Stimulated activated naive CD8-positive, alpha-beta T cell treated with anti-CD3 and anti-CD28 coated beads, Interleukin-15, Interleukin-2, amounts not matched to agents 100 U/mL and 50 U/mL, for 24 hours (primary cell): ENCODE measurements at regions not wholly inside any gene's neighbourhood (a gene's known extent, or its start where the extent isn't known, plus 50 kb on each side); places are given as distances from the start of the nearest gene placed in this dataset.

Experiments used
- ATAC-seq: fragments of 150-1000 bp; cut with Tn5 transposase; one replicate; pipeline ENCODE4 v1.10.0; 2021
- DNase-seq: peaks from one replicate; pipeline ENCODE4 v3.0.0; 2021

GRCh38 chr5:4518903-4519672, 621.0 kb upstream of the ADAMTS16 start:
- ATAC-seq (no peak), DNase-seq (no peak)

GRCh38 chr5:4520559-4520958, 619.6 kb upstream of the ADAMTS16 start:
- no peak for ATAC-seq
- no peak for DNase-seq

DNA sequence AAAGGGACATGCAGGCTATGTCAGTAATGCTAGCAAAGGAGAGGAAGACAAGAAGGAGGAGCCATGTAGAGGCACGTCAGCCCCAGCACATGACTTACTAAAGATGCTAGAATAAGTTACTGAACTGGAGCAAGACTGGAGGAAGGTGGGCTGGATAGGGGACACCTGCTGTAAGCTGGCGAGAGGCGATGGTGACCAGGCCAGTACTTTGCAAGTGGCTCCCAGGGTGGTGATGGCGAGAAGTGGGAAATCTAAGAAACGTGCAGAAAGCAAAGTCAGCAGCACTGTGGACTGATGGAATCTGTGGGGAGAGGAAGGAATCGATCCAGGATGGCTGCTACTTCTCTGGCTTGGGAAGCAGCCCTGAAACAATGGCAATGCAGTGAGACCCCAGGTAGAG, 617.1 kb upstream of the ADAMTS16 start:
- ATAC-seq (no peak), DNase-seq (no peak)

- ATAC-seq (no peak), DNase-seq (no peak)
Observed at GRCh38 chr5:4531756-4532704, 608.1 kb upstream of the ADAMTS16 start.

GRCh38 chr5:4532705-4533080, 607.4 kb upstream of the ADAMTS16 start:
- no peak for ATAC-seq
- no peak for DNase-seq

DNA sequence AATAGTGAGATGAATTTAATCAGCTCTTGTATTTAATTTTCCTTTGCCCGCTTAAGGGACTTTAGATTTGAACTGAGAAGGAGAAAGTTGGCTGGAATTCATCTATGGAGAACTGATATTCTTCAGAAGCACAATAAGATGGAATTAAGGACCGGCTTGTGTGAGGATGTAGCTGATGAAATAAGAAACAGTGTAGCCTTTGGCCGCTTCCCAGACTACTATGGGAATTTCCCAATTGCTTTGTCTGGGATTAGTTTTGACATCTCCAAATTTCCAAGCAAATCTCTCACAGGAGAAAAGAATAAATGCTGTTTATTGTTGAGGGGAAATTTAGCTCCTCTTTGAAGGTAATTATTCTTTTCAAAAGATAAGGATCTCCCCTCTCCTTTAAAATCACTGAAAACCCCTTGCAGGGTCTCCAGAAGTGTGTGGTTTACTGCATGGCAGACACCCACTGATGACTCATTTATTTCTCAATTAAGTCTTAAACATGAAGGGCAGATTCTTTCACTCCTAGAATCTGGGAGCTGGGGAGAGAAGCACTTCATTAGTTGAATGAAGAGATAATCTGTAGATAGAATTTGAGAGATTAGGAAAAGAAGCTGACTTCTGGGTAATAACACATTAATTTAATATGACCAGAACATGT, 606.5 kb upstream of the ADAMTS16 start:
- no peak for ATAC-seq
- no peak for DNase-seq

DNA sequence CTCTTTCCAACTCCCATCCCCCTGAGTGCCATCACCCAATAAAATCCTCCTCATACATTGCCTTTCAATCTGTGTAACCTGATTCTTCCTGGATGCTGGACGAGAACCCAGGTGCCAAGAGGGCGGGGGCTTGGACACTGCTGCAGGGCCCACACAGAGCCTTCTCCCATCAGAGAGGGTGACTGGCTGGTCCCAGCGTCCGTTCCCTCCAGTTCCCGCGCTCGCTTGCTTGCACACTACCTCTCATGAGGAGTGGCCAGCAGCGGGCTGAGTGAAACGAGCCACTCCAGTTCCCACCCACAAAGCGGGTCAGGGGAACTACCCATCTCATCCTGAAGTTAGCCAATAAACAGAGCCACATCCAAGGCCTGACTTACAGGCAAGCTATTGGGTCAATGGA, 602.6 kb upstream of the ADAMTS16 start:
- DNase-seq (no peak), ATAC-seq (no peak)

- no peak for DNase-seq
- no peak for ATAC-seq
Observed at GRCh38 chr5:4540375-4541173, 599.6 kb upstream of the ADAMTS16 start.

- DNase-seq, result no peak
- no peak for ATAC-seq
Observed at GRCh38 chr5:4541334-4541733, 598.8 kb upstream of the ADAMTS16 start.

- DNase-seq, result no peak
- ATAC-seq, result no peak
Observed at GRCh38 chr5:4542145-4542778, 597.9 kb upstream of the ADAMTS16 start.

- ATAC-seq (no peak), DNase-seq (no peak)
Observed at GRCh38 chr5:4544049-4544670, 596.0 kb upstream of the ADAMTS16 start.

DNA sequence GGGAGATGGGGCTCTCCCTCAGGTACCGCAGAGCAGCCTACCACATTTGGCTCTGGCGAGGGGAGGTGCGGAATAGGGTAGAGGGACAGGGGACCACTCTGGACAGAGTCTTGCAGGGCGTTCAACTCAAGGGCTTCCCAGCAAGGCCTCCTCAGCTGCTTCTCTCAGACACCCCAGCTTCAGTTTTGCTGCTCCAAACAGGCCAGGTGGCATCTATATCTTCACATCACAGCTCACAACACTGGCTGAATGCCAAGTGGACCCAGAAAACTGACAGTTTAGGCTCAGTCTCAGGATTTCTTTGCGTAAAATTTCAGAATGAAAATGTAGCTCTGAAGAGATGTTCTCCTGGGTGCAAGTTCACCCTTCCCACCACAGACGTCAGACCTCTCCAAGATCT, 592.6 kb upstream of the ADAMTS16 start:
- no peak for DNase-seq
- ATAC-seq, result no peak

DNA sequence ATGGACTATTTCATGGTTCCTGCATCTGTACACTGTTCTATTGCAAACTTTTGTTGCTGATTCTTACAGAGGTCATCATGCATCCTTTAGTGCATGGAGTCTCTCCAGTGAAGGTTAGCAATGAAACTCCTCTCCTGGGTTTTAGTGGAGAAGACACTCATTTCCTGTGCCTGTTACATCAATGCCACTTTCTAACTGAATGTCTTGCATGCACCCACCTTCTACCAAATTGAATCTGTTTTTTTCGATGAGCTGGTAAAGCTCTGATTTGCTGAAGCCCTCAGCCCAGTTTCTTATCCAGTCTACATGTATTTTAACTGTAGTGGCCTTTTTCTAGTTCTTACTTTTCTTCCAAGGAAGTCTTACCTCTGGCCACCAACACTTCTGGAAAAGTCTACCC, 591.8 kb upstream of the ADAMTS16 start:
- ATAC-seq (no peak), DNase-seq (no peak)

DNA sequence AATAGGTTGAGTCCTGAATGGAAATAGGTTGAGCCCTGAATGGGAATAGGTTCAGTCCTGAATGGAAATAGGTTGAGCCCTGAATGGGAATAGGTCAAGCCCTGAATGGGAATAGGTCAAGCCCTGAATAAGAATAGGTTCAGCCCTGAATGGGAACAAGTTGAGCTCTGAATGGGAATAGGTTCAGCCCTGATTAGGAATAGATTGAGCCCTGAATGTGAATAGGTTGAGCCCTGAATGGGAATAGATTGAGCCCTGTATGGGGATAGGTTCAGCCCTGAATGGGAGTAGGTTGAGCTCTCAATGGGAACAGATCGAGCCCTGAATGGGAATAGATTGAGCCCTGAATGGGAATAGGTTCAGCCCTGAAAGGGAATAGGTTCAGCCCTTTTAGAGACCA, 590.8 kb upstream of the ADAMTS16 start:
- DNase-seq, result no peak
- no peak for ATAC-seq

GRCh38 chr5:4551034-4551433, 589.1 kb upstream of the ADAMTS16 start:
- ATAC-seq, result no peak
- DNase-seq, result no peak

DNA sequence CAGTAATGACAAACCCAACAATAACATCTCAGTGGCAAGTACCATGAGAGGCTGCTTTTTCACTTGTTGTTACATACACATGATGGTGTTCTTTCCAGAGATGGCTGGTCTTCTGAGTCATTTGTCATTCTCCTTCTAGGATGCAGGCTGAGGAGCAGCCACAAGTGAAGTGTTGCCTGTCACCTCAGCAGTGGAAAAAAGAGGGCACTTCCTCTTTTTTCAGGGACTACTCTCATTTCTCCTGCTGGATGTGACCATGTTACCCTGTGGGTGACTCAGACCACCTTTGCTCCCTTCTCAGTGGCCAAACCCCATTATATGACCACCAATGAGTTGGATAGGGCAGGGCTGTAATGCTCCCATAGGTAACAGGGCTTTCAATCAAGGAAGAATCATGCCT, 587.0 kb upstream of the ADAMTS16 start:
- ATAC-seq (no peak), DNase-seq (no peak)

- no peak for ATAC-seq
Observed at GRCh38 chr5:4553978-4554377, 586.2 kb upstream of the ADAMTS16 start.

GRCh38 chr5:4555725-4556285, 584.3 kb upstream of the ADAMTS16 start:
- no peak for ATAC-seq

More at GRCh38 chr5:4553978-4554377, 586.2 kb upstream of the ADAMTS16 start:
- DNase-seq, result no peak

GRCh38 chr5:4561403-4561802, 578.7 kb upstream of the ADAMTS16 start:
- ATAC-seq, result no peak
- DNase-seq, result no peak

More at GRCh38 chr5:4555725-4556285, 584.3 kb upstream of the ADAMTS16 start:
- DNase-seq, result no peak

GRCh38 chr5:4563400-4563799, 576.7 kb upstream of the ADAMTS16 start:
- DNase-seq (no peak), ATAC-seq (no peak)
